ENCODE measurements at regions not wholly inside any gene's neighbourhood (a gene's known extent, or its start where the extent isn't known, plus 50 kb on each side); places are given as distances from the start of the nearest gene placed in this dataset.

GRCh38 chr7:26499315-26499897 is 207.7 kb downstream of the SNX10 start:
- no peaks in the 10 kb centered on the region for H3K4me1 ChIP-seq (ENCODE audit: control insufficient read depth, insufficient read depth, low read length)
- WGBS, 2 experiments = 85 to 92% methylated on average over 3 of the region's 3 CpGs

GRCh38 chr7:26500749-26501352 is 209.2 kb downstream of the SNX10 start:
- Histone ChIP-seq H3K9me3 (ENCODE audit: control insufficient read depth, low read length) (no peaks in the 10 kb centered on the region), H3K36me3 (ENCODE audit: control insufficient read depth, insufficient read depth, low read length) (no peaks in the 10 kb centered on the region), H3K27me3 (ENCODE audit: control insufficient read depth, insufficient read depth, low read length, poor library complexity, severe bottlenecking) (no peaks in the 10 kb centered on the region), H3K27ac (ENCODE audit: insufficient read depth, low read depth, low read length, poor library complexity, severe bottlenecking) (no peak overlapping the region), H3K4me1 (ENCODE audit: control insufficient read depth, insufficient read depth, low read length) (no peaks in the 10 kb centered on the region), H3K4me3 (ENCODE audit: insufficient read depth, low read depth, low read length) (no peak overlapping the region)
- WGBS, 2 experiments = 65 to 71% methylated on average over 5 to 6 of the region's 6 CpGs

More at GRCh38 chr7:26499315-26499897, 207.7 kb downstream of the SNX10 start:
- no peaks in the 10 kb centered on the region for H3K9me3 ChIP-seq (ENCODE audit: control insufficient read depth, low read length)
- no peaks in the 10 kb centered on the region for H3K36me3 ChIP-seq (ENCODE audit: control insufficient read depth, insufficient read depth, low read length)
- no peak overlapping the region for H3K4me3 ChIP-seq (ENCODE audit: insufficient read depth, low read depth, low read length)
- no peaks in the 10 kb centered on the region for H3K27me3 ChIP-seq (ENCODE audit: control insufficient read depth, insufficient read depth, low read length, poor library complexity, severe bottlenecking)
- no peak overlapping the region for H3K27ac ChIP-seq (ENCODE audit: insufficient read depth, low read depth, low read length, poor library complexity, severe bottlenecking)

GRCh38 chr7:26504411-26505120 is 212.9 kb downstream of the SNX10 start:
- Histone ChIP-seq H3K27me3 (ENCODE audit: control insufficient read depth, insufficient read depth, low read length, poor library complexity, severe bottlenecking) (no peaks in the 10 kb centered on the region), H3K9me3 (ENCODE audit: control insufficient read depth, low read length) (no peaks in the 10 kb centered on the region)
- 91 to 93% methylated on average over 6 of the region's 6 CpGs for WGBS, 2 experiments

DNA sequence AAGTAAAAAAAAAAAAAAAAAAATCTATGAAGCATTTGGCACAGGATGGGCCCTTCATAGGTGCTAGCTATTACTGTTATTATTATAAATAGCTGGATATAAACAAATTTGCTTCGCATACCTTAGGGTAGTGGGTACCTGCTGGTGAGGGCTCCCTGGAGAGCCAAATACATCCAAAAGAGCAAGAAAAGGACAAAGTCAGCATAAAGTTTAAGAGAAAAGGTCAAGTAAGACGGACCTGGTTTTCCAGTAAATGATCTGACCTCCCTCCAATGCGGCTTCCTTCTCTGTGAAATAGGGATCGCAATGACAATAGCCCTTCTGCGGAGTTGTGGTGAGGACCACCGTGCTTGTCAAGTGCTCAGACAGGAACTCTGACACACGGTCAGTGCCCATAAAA is 214.5 kb downstream of the SNX10 start:
- H3K4me3 ChIP-seq (ENCODE audit: insufficient read depth, low read depth, low read length) = no peak overlapping the region
- H3K27ac ChIP-seq (ENCODE audit: insufficient read depth, low read depth, low read length, poor library complexity, severe bottlenecking) = no peak overlapping the region
- no peaks in the 10 kb centered on the region for H3K36me3 ChIP-seq (ENCODE audit: control insufficient read depth, insufficient read depth, low read length)
- H3K9me3 ChIP-seq (ENCODE audit: control insufficient read depth, low read length) = no peaks in the 10 kb centered on the region
- 88 to 92% methylated on average over 7 of the region's 7 CpGs for WGBS, 2 experiments
- no peaks in the 10 kb centered on the region for H3K4me1 ChIP-seq (ENCODE audit: control insufficient read depth, insufficient read depth, low read length)
- no peaks in the 10 kb centered on the region for H3K27me3 ChIP-seq (ENCODE audit: control insufficient read depth, insufficient read depth, low read length, poor library complexity, severe bottlenecking)

More at GRCh38 chr7:26504411-26505120, 212.9 kb downstream of the SNX10 start:
- H3K4me1 ChIP-seq (ENCODE audit: control insufficient read depth, insufficient read depth, low read length) = no peaks in the 10 kb centered on the region
- H3K27ac ChIP-seq (ENCODE audit: insufficient read depth, low read depth, low read length, poor library complexity, severe bottlenecking) = no peak overlapping the region
- no peak overlapping the region for H3K4me3 ChIP-seq (ENCODE audit: insufficient read depth, low read depth, low read length)
- H3K36me3 ChIP-seq (ENCODE audit: control insufficient read depth, insufficient read depth, low read length) = no peaks in the 10 kb centered on the region

- Histone ChIP-seq H3K4me1 (ENCODE audit: control insufficient read depth, insufficient read depth, low read length) (no peaks in the 10 kb centered on the region), H3K4me3 (ENCODE audit: insufficient read depth, low read depth, low read length) (no peak overlapping the region), H3K27me3 (ENCODE audit: control insufficient read depth, insufficient read depth, low read length, poor library complexity, severe bottlenecking) (no peaks in the 10 kb centered on the region), H3K9me3 (ENCODE audit: control insufficient read depth, low read length) (no peaks in the 10 kb centered on the region), H3K27ac (ENCODE audit: insufficient read depth, low read depth, low read length, poor library complexity, severe bottlenecking) (no peak overlapping the region), H3K36me3 (ENCODE audit: control insufficient read depth, insufficient read depth, low read length) (no peaks in the 10 kb centered on the region)
- 94% methylated on average over 8 to 10 of the region's 10 CpGs for WGBS, 2 experiments
These were observed 215.7 kb downstream of the SNX10 start for GRCh38 chr7:26507108-26507987.

GRCh38 chr7:26508481-26508880 is 216.8 kb downstream of the SNX10 start:
- Histone ChIP-seq H3K36me3 (ENCODE audit: control insufficient read depth, insufficient read depth, low read length) (no peaks in the 10 kb centered on the region), H3K27ac (ENCODE audit: insufficient read depth, low read depth, low read length, poor library complexity, severe bottlenecking) (no peak overlapping the region), H3K27me3 (ENCODE audit: control insufficient read depth, insufficient read depth, low read length, poor library complexity, severe bottlenecking) (no peaks in the 10 kb centered on the region), H3K4me3 (ENCODE audit: insufficient read depth, low read depth, low read length) (no peak overlapping the region), H3K9me3 (ENCODE audit: control insufficient read depth, low read length) (no peaks in the 10 kb centered on the region), H3K4me1 (ENCODE audit: control insufficient read depth, insufficient read depth, low read length) (no peaks in the 10 kb centered on the region)
- 88 to 89% methylated on average over 8 of the region's 8 CpGs for WGBS, 2 experiments

- H3K27me3 ChIP-seq (ENCODE audit: control insufficient read depth, insufficient read depth, low read length, poor library complexity, severe bottlenecking) = no peaks in the 10 kb centered on the region
- no peaks in the 10 kb centered on the region for H3K4me1 ChIP-seq (ENCODE audit: control insufficient read depth, insufficient read depth, low read length)
- H3K36me3 ChIP-seq (ENCODE audit: control insufficient read depth, insufficient read depth, low read length) = no peaks in the 10 kb centered on the region
- H3K27ac ChIP-seq (ENCODE audit: insufficient read depth, low read depth, low read length, poor library complexity, severe bottlenecking) = no peak overlapping the region
- no peak overlapping the region for H3K4me3 ChIP-seq (ENCODE audit: insufficient read depth, low read depth, low read length)
- no peaks in the 10 kb centered on the region for H3K9me3 ChIP-seq (ENCODE audit: control insufficient read depth, low read length)
- 74 to 80% methylated on average over 5 of the region's 5 CpGs for WGBS, 2 experiments
These were observed 217.3 kb downstream of the SNX10 start for GRCh38 chr7:26508917-26509316.

- 96 to 97% methylated on average over 5 of the region's 5 CpGs for WGBS, 2 experiments
- H3K4me1 ChIP-seq (ENCODE audit: control insufficient read depth, insufficient read depth, low read length) = no peaks in the 10 kb centered on the region
- no peaks in the 10 kb centered on the region for H3K27me3 ChIP-seq (ENCODE audit: control insufficient read depth, insufficient read depth, low read length, poor library complexity, severe bottlenecking)
- H3K9me3 ChIP-seq (ENCODE audit: control insufficient read depth, low read length) = no peaks in the 10 kb centered on the region
- no peak overlapping the region for H3K27ac ChIP-seq (ENCODE audit: insufficient read depth, low read depth, low read length, poor library complexity, severe bottlenecking)
- H3K4me3 ChIP-seq (ENCODE audit: insufficient read depth, low read depth, low read length) = no peak overlapping the region
- H3K36me3 ChIP-seq (ENCODE audit: control insufficient read depth, insufficient read depth, low read length) = no peaks in the 10 kb centered on the region
These were observed 218.7 kb downstream of the SNX10 start for GRCh38 chr7:26510231-26510957.

DNA sequence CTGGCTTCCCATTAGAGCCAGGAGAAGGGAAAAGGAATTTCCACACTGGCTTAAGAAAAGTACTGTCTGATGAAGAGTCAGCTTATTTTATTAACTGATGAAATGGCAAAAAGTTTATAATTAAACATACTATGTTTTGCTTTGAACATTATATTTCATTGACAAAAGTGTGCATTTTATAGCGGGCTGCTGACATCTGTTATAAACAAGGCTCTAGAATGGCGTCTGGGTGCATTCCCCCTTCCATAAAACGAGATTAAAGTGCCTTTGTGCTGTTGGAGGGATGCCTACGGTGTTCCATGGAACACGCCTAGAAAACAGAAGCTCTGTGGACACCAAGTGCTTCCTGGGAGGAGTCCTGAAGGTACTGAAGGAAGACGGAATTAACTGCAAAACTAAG is 220.2 kb downstream of the SNX10 start:
- no peak overlapping the region for H3K27ac ChIP-seq (ENCODE audit: insufficient read depth, low read depth, low read length, poor library complexity, severe bottlenecking)
- WGBS, 2 experiments = 88 to 91% methylated on average over 6 of the region's 6 CpGs
- H3K27me3 ChIP-seq (ENCODE audit: control insufficient read depth, insufficient read depth, low read length, poor library complexity, severe bottlenecking) = no peaks in the 10 kb centered on the region
- H3K4me1 ChIP-seq (ENCODE audit: control insufficient read depth, insufficient read depth, low read length) = no peaks in the 10 kb centered on the region
- no peaks in the 10 kb centered on the region for H3K9me3 ChIP-seq (ENCODE audit: control insufficient read depth, low read length)
- H3K4me3 ChIP-seq (ENCODE audit: insufficient read depth, low read depth, low read length) = no peak overlapping the region
- no peaks in the 10 kb centered on the region for H3K36me3 ChIP-seq (ENCODE audit: control insufficient read depth, insufficient read depth, low read length)

All from ectodermal cell (in vitro differentiated cells).